ENCODE measurements at regions not wholly inside any gene's neighbourhood (a gene's known extent, or its start where the extent isn't known, plus 50 kb on each side); places are given as distances from the start of the nearest gene placed in this dataset.

DNA sequence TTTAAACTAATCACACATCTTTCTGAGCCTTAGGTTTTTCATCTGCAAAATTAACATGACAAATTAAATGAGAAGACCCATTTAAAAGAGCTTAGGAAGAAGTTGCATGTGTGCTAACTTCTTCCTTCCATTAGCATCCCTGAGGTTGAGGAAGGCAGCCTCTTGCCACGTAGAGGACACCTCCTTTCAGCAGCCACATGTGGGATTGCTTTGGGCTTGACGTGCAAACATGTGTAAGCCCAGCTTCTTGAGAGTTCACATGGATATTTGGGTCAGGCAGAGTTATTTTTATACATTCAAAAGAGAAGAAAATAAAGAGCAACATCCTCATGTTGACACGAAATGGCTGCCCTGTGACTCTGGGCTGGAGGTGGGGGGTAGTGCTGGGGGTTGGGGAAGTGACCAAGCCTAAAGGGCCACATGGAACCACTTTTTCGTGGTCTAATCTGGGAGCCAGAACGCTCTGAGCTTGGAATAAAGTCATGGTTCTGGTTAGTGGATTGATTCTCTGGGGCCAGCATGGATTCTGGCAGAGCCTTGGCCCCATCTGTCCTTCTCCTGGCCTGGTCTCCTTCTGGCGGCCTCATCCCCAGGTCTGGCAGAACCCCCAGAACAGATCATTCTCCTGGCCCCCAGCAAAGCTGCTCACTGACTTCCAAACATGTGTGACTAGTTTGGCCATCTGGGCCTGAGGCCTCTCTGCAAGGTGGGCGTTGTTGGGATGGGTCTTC is 137.1 kb upstream of the USP24 start:
- TF ChIP-seq CTCF (IDR thresholded peaks at IDR 0.05) (no peak), POLR2A (IDR thresholded peaks at IDR 0.05) (no peak)
